22Rv1 (cell line): ENCODE measurements at regions not wholly inside any gene's neighbourhood (a gene's known extent, or its start where the extent isn't known, plus 50 kb on each side); places are given as distances from the start of the nearest gene placed in this dataset.

ENCODE experiments used
- H3K27ac ChIP-seq: fragments of 450-650 bp; 2 replicates; pipeline ENCODE4 v1.5.1; 2017
- CTCF ChIP-seq: fragments of 450-650 bp; IDR thresholded peaks from 2 replicates; pipeline ENCODE4 v1.5.1; 2017; ENCODE audit warnings: mild to moderate bottlenecking
- ZFX ChIP-seq: fragments of 450-650 bp; IDR thresholded peaks from 2 replicates; pipeline ENCODE4 v1.6.1; 2017; ENCODE audit warnings: antibody characterized with exemption, borderline replicate concordance

GRCh38 chr20:40920291-40920690, 108.3 kb upstream of the TOP1 start:
- TF ChIP-seq ZFX: no peak
- no peak for TF ChIP-seq CTCF
- no peak overlapping the region for H3K27ac ChIP-seq

DNA sequence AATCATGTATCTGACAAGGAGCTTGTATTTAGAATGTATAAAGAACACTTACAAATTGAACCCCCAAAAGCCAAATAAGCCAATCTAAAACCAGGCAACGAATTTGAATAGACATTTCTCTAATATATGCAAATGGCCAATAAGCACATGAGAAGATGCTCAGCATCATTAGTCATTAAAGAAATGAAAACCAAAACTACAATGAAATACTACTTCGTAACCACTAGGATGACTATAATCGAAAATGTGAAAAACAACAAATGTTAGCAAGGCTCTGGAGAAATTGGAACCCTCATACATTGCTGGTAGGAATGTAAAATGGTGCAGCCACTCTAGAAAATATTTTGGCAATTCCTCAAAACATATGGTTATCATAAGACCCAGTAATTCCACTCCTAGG, 105.8 kb upstream of the TOP1 start:
- no peak for TF ChIP-seq ZFX
- TF ChIP-seq CTCF: no peak
- H3K27ac ChIP-seq: no peak overlapping the region

GRCh38 chr20:40925829-40926510, 102.7 kb upstream of the TOP1 start:
- no peak overlapping the region for H3K27ac ChIP-seq
- TF ChIP-seq CTCF (no peak), ZFX (no peak)

DNA sequence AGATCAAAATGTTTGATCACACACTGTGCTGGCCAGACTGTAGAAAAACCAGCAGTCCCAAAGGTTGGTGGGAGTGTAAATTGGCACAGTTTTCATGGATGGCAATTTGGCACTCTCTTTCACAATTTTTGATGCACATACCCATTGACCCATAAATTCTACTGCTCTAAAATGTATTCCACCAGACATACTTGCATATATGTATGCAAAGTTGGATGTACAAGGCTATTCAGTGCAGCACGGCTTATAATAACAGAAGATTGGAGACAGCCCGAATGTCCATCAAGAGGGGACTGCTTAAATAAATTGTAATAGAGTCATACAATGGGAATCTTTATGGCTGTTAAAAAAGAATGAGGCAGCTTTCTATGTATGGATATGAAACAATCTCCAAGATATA, 101.7 kb upstream of the TOP1 start:
- H3K27ac ChIP-seq: no peak overlapping the region
- no peak for TF ChIP-seq ZFX
- no peak for TF ChIP-seq CTCF

DNA sequence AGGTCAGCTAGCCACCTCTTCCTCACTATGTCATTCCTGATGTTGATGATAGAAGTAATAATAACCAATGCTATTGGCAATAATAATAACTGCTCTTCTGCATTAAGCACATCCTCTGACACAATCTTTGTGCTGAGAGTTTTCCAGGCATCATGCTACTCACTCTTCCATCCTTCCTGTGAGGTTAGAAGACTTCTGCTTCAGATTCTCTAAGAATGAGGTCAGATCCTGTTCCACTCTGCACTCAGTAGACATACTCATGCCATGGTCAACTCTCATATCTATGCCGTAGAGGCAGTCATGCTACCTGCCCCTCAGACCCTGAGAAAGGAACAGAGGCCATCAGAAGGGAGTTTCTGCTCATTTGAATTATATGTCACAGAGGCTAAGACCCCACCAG, 98.1 kb upstream of the TOP1 start:
- H3K27ac ChIP-seq: no peak overlapping the region
- TF ChIP-seq ZFX: no peak
- TF ChIP-seq CTCF: no peak

DNA sequence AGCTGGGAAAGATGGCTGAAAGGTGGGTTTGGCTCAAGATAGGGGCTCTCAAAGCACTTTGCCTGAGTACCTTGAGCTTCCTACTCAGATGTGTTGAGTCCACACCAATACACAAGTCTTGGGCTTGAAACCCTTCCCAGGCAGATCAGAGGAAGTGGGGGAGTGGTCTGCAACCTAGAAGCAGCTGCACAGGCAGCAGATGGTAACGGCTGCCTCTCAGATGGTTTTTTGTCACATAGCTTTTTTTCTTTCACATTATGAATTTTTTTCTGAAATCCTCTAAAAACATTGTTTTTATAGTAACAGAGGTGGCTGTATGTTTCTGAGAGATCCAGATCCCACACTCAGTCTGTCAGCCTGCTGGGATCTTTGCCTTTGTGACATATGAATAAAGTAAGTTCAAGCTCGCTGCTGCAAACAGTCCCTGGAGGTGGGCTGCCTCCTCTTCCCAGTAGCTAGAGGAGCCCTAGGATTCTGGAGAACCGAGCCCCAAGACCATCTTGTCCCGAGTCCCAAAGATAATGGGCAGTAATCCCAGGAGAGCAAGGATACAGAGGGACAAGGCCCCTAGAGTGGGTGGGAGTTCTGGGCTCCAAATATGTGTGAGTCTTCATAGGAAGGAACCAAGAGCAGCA, 97.1 kb upstream of the TOP1 start:
- TF ChIP-seq CTCF (no peak), ZFX (no peak)
- H3K27ac ChIP-seq: no peak overlapping the region

DNA sequence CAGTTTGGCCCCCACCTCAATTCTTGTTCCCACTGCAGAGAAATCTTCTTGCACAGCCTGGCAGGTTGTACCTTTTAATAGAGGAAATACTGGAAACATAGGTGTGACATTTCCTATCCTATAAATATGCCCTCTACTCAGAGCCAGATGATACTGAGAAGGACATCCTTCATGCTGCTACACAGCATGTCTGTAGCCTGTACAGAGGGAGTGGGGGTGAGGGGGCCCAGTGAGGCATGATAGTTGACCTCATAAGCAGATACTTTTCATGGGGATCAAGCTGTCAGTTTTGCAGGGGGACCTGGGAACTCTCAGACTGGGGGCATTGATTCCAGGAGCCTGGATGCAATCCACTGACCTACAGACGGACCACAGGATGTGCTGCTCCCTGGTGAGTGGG, 96.2 kb upstream of the TOP1 start:
- H3K27ac ChIP-seq: no peak overlapping the region
- no peak for TF ChIP-seq CTCF
- TF ChIP-seq ZFX: no peak
